SK-N-SH (cell line): ENCODE measurements at regions not wholly inside any gene's neighbourhood (a gene's known extent, or its start where the extent isn't known, plus 50 kb on each side); places are given as distances from the start of the nearest gene placed in this dataset.

Experiments
- CTCF ChIA-PET: fragments of 300-600, 350-600 bp; formaldehyde crosslinking; extraction: SDS; loops from one replicate; lab custom pipeline; 2021; lab: Yijun Ruan, JAX
- POLR2A ChIA-PET: fragments of 350-600 bp; sonication (Branson Sonifier 250); formaldehyde crosslinking; extraction: SDS; loops from one replicate; lab custom pipeline; 2020; ENCODE audit warnings: antibody characterized with exemption, inconsistent platforms; lab: Yijun Ruan, JAX
- DNase-seq: peaks from one replicate; pipeline ENCODE4 v3.0.0; 2012
- H2AFZ ChIP-seq: fragments of 200-600 bp; sonication (generic); 2 replicates; pipeline ENCODE4 v1.8.1; 2016; ENCODE audit warnings: antibody characterized with exemption, mild to moderate bottlenecking, low read depth
- H3F3A ChIP-seq: fragments of 200-600 bp; sonication (generic); replicated peaks from 2 replicates; pipeline ENCODE3; 2016; ENCODE audit warnings: antibody characterized with exemption, mild to moderate bottlenecking; ENCODE audit not compliant: insufficient read depth
- H3K27ac ChIP-seq, 2 experiments: fragments of 200-500 bp in 1 of 2; fragments of 200-600 bp in 1 of 2; sonication (Bioruptor generic) in 1 of 2; sonication (generic), shearing (Covaris generic) in 1 of 2; 2 replicates each; pipeline versions ENCODE4 v1.5.1 to v1.6.1; 2014 to 2016; ENCODE audit warnings: low read depth in 2 of 2, inconsistent platforms in 1 of 2, low read length in 1 of 2, mild to moderate bottlenecking in 1 of 2, mixed read lengths in 1 of 2
- H3K27me3 ChIP-seq: fragments of 200-600 bp; sonication (generic), shearing (Covaris generic); 2 replicates; pipeline ENCODE4 v1.6.1; 2016; ENCODE audit warnings: mixed run types; ENCODE audit not compliant: insufficient read depth
- H3K36me3 ChIP-seq, 2 experiments: fragments of 200-500 bp in 1 of 2; fragments of 200-600 bp in 1 of 2; sonication (Bioruptor generic) in 1 of 2; sonication (generic) in 1 of 2; replicated peaks in 1 of 2; 2 replicates each; pipeline versions ENCODE3 to v1.5.1; 2014 to 2016; ENCODE audit warnings: low read length in 1 of 2, mild to moderate bottlenecking in 1 of 2; ENCODE audit not compliant: insufficient read depth in 2 of 2, control insufficient read depth in 1 of 2
- H3K4me1 ChIP-seq, 2 experiments: fragments of 200-500 bp in 1 of 2; fragments of 200-600 bp in 1 of 2; sonication (Bioruptor generic) in 1 of 2; sonication (generic), shearing (Covaris generic) in 1 of 2; 2 replicates each; pipeline versions ENCODE4 v1.5.1 to v1.6.1; 2014 to 2016; ENCODE audit warnings: low read depth in 1 of 2, low read length in 1 of 2, mixed run types in 1 of 2; ENCODE audit not compliant: insufficient read depth in 2 of 2, control insufficient read depth in 1 of 2
- H3K4me2 ChIP-seq: fragments of 200-600 bp; sonication (generic), shearing (Covaris generic); 2 replicates; pipeline ENCODE4 v1.6.1; 2017; ENCODE audit warnings: mixed run types
- H3K4me3 ChIP-seq, 2 experiments: fragments of 200-500 bp in 1 of 2; fragments of 200-600 bp in 1 of 2; sonication (Bioruptor generic) in 1 of 2; sonication (generic), shearing (Covaris generic) in 1 of 2; 2 replicates each; pipeline versions ENCODE4 v1.5.1 to v1.8.1; 2014 to 2016; ENCODE audit warnings: low read depth in 2 of 2, inconsistent platforms in 1 of 2, low read length in 1 of 2, mild to moderate bottlenecking in 1 of 2, mixed read lengths in 1 of 2, moderate library complexity in 1 of 2
- H3K79me2 ChIP-seq: fragments of 200-600 bp; sonication (generic); 2 replicates; pipeline ENCODE4 v1.8.1; 2017; ENCODE audit warnings: mild to moderate bottlenecking; ENCODE audit not compliant: insufficient read depth
- H3K9ac ChIP-seq: fragments of 200-600 bp; sonication (generic); 2 replicates; pipeline ENCODE4 v1.6.1; 2017; ENCODE audit warnings: mixed run types
- H3K9me2 ChIP-seq: fragments of 200-600 bp; sonication (generic); 2 replicates; pipeline ENCODE4 v1.6.1; 2017; ENCODE audit warnings: mixed run types
- H3K9me3 ChIP-seq: fragments of 200-600 bp; sonication (generic); 2 replicates; pipeline ENCODE4 v1.6.1; 2017; ENCODE audit warnings: mixed run types, mild to moderate bottlenecking, moderate library complexity
- H4K20me1 ChIP-seq: fragments of 200-600 bp; sonication (generic); 2 replicates; pipeline ENCODE4 v1.6.1; 2017; ENCODE audit warnings: mild to moderate bottlenecking, mixed run types; ENCODE audit not compliant: insufficient read depth
- EZH2phosphoT487 ChIP-seq: fragments of 200-600 bp; sonication (generic); IDR thresholded peaks from 2 replicates; pipeline ENCODE4 v1.6.1; 2017; ENCODE audit warnings: low read depth, mixed run types, mild to moderate bottlenecking, antibody characterized with exemption, moderate library complexity, borderline replicate concordance
- FOSL2 ChIP-seq: IDR thresholded peaks from 2 replicates; pipeline ENCODE4 v1.4.0; 2012; ENCODE audit warnings: low read depth, mild to moderate bottlenecking, moderate library complexity, borderline replicate concordance
- FOXM1 ChIP-seq: IDR thresholded peaks from 2 replicates; pipeline ENCODE4 v1.4.0; 2012; ENCODE audit warnings: low read depth, mild to moderate bottlenecking
- GATA2 ChIP-seq: sonication (generic); formaldehyde crosslinking; IDR thresholded peaks from 2 replicates; pipeline ENCODE4 v1.5.0; 2020; ENCODE audit warnings: mild to moderate bottlenecking, missing genetic modification reagents
- MXI1 ChIP-seq: IDR thresholded peaks from 2 replicates; pipeline ENCODE4 v1.6.1; 2012; ENCODE audit warnings: mild to moderate bottlenecking, low read depth, low read length, improper control_type of control experiment
- POLR2AphosphoS5 ChIP-seq: IDR thresholded peaks from 2 replicates; pipeline ENCODE4 v1.6.1; 2012; ENCODE audit warnings: low read depth, low read length
- RAD21 ChIP-seq: IDR thresholded peaks from 2 replicates; pipeline ENCODE4 v1.6.1; 2012; ENCODE audit warnings: mild to moderate bottlenecking, low read length
- RXRA ChIP-seq: IDR thresholded peaks from 2 replicates; pipeline ENCODE4 v1.4.0; 2012; ENCODE audit warnings: low read depth, mild to moderate bottlenecking, borderline replicate concordance
- SMC3 ChIP-seq: IDR thresholded peaks from 2 replicates; pipeline ENCODE4 v1.6.1; 2012; ENCODE audit warnings: low read depth, low read length, improper control_type of control experiment
- YY1 ChIP-seq: IDR thresholded peaks from 2 replicates; pipeline ENCODE4 v1.4.0; 2012; ENCODE audit warnings: low read depth, mild to moderate bottlenecking
- WGBS: methylation state at CpG from one replicate; pipeline ENCODE4 v1.1.6; 2017; ENCODE audit warnings: low lambda C conversion rate; 5-methylcytosine and 5-hydroxymethylcytosine counted together
- TF ChIP-seq, protein P1 (sequence below): IDR thresholded peaks from 2 replicates; pipeline ENCODE4; 2012
- TF ChIP-seq, protein P2 (sequence below): fragments of 150-350 bp; IDR thresholded peaks from 2 replicates; pipeline ENCODE4 v1.6.1; 2016; ENCODE audit warnings: mild to moderate bottlenecking, low read depth, low read length
- TF ChIP-seq, protein P3 (sequence below): IDR thresholded peaks from 2 replicates; pipeline ENCODE4 v1.4.0; 2012; ENCODE audit warnings: low read depth, borderline replicate concordance
- TF ChIP-seq, protein P4 (sequence below): fragments of 150-350 bp; IDR thresholded peaks from 2 replicates; pipeline ENCODE4 v1.6.1; 2017; ENCODE audit warnings: antibody characterized with exemption, low read length, low read depth, borderline replicate concordance

DNA sequence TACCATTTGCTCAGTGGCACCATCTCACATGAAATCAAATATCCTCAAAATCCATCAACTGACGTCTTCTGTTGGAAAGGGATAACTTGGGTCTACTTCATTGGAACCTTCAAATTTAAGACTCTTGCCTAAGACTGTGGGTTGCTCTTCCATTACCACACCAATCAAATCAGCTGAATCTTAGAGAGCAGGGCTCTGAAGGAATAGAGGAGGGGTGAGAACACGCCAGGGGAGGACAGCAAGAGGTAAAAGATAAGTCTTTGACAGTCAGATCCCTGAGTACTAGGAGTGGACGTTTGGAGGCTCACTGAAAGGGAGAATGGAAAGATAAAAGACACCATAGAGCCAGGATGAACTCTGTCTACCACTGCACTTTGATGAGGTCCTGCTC is 107.5 kb downstream of the CCDC71L start (continued):
- TF ChIP-seq RAD21 (no peak), SMC3 (no peak)

DNA sequence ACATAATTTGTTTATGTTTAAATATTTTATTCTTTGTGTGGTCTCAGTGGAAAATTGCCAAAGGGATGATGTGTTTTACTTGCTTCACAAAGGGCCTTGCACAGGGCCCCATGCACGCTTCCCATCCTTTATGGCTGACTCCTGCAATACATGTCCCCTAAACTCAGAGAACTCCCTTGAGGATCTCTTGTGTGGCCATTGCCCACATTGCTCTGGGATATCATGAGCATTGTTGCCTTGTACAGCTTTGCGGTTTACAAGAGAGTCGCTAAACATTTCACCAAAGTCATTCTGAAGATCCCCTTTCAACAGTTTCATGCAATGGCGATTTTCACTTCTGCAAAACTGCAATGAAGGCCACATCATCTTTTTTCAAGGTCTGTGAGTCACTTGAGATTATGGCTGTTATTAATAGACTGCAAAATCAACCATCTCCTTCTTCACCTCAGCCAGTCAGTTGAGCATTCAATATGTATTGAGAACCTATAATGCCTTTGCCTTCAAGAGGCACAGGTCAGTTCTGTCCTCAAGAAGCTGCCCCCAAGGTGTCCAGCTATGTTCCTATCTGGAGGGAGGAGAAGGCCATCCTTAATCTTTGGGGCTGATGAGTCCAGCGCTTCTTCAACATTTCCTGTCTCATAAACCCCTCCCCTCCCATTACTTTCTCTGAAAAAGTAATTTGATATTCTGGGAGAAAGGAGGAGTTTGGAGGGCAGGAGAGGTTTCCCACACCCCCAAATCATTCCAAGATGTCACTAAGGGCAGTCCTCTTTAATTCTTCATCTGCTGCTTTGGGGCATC is 108.1 kb downstream of the CCDC71L start:
- TF ChIP-seq RXRA (no peak), FOXM1 (no peak)
- TF ChIP-seq, all 33 proteins: peak for 0
- 0 out of 2 replicates have a peak, but pooled peaks cover 5% of the 10 kb centered on the region for H3K9me2 ChIP-seq
- no peaks in the 10 kb centered on the region for H3K36me3 ChIP-seq
- POLR2A ChIA-PET: no interaction called here
- no peak overlapping the region for H3K4me3 ChIP-seq
- H3F3A ChIP-seq: no peaks in the 10 kb centered on the region
- CTCF ChIA-PET: interaction anchor here (1.4 kb wide), 1 partner anchor 10 kb away, joined by 7 read pairs; no protein-coding TSS in a partner anchor
- no peak overlapping the region for H3K27ac ChIP-seq
- 77% methylated on average over 5 of the region's 5 CpGs for WGBS
- no peaks in the 10 kb centered on the region for H3K9me3 ChIP-seq
- no peak overlapping the region for H3K4me2 ChIP-seq
- no peak for DNase-seq
- H4K20me1 ChIP-seq: no peaks in the 10 kb centered on the region
- no peak overlapping the region for H2AFZ ChIP-seq
- H3K27me3 ChIP-seq: no peaks in the 10 kb centered on the region
- no peak overlapping the region for H3K9ac ChIP-seq
- no peaks in the 10 kb centered on the region for H3K4me1 ChIP-seq
- no peaks in the 10 kb centered on the region for H3K79me2 ChIP-seq

DNA sequence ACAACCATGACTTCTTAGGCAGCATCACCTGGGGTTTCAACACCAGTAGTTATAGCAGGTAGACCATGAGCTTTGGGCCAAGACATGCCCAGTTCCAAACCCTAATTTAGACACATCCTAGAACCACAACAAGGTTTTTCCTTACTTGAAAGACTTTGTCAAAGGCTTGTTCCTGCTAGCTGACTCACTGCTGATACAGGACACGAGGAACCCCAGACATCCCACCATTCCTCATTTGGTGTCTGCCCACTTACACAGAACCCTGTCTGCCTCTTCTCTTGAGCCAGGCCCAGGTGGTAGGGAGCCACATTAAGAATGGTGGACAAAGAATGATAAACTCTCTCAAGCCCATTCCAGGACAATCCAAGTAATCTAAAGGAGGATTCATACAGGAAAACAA is 109.0 kb downstream of the CCDC71L start:
- CTCF ChIA-PET: interaction anchor here (1.4 to 1.8 kb wide), 2 partner anchors 10 to 108 kb away, joined by 8 to 9 read pairs; partner anchors contain the start of gene CCDC71L
- Histone ChIP-seq H3K27me3 (no peaks in the 10 kb centered on the region), H3K4me2 (no peak overlapping the region), H3K27ac (no peak overlapping the region), H3K79me2 (no peaks in the 10 kb centered on the region), H3K4me3 (no peak overlapping the region), H3K9me2 (0 out of 2 replicates have a peak, but pooled peaks cover 5% of the 10 kb centered on the region), H4K20me1 (no peaks in the 10 kb centered on the region), H3K9me3 (no peaks in the 10 kb centered on the region), H2AFZ (no peak overlapping the region), H3K9ac (no peak overlapping the region), H3F3A (no peaks in the 10 kb centered on the region), H3K4me1 (no peaks in the 10 kb centered on the region), H3K36me3 (no peaks in the 10 kb centered on the region)
- 72% methylated on average over 1 of the region's 1 CpG for WGBS
- DNase-seq: no peak
- TF ChIP-seq POLR2AphosphoS5: no peak
- POLR2A ChIA-PET: no interaction called here

DNA sequence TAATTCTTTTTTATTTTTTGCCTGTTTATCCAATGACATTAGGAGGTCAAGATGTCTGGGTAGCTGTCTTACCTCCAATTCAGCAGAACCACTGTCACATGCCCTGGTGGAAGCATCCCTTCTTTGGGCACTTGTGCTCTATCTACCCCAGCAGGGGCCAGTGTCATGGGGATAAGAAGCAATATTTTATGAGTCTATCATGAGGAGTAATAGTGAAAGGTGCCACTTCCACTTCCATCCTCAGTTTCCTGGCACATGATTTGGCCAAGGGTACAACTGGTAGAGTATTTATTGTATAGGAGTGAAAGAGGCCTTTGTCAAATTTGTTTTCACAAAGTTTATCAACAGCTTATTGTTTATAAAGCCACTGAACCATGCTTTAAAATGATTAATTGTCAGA is 112.5 kb downstream of the CCDC71L start:
- H3K4me3 ChIP-seq: no peak overlapping the region
- no peaks in the 10 kb centered on the region for H3F3A ChIP-seq
- ChIA-PET CTCF (interaction anchor here (1.3 to 3.9 kb wide), 3 partner anchors 10 to 111 kb away, joined by 3 to 17 read pairs (median 3); partner anchors contain the start of gene CCDC71L), POLR2A (no interaction called here)
- no peak overlapping the region for H3K27ac ChIP-seq
- no peaks in the 10 kb centered on the region for H4K20me1 ChIP-seq
- H3K79me2 ChIP-seq: no peaks in the 10 kb centered on the region
- no peaks in the 10 kb centered on the region for H3K9me3 ChIP-seq
- H3K36me3 ChIP-seq: no peaks in the 10 kb centered on the region
- no peak overlapping the region for H3K4me2 ChIP-seq
- no peak overlapping the region for H2AFZ ChIP-seq
- H3K9ac ChIP-seq: no peak overlapping the region
- no peak for DNase-seq
- 0 out of 4 replicates have a peak, but pooled peaks cover 0 to under 1% of the 10 kb centered on the region in 2 experiments for H3K4me1 ChIP-seq
- H3K27me3 ChIP-seq: no peaks in the 10 kb centered on the region
- H3K9me2 ChIP-seq: 0 out of 2 replicates have a peak, but pooled peaks cover 5% of the 10 kb centered on the region
- TF ChIP-seq MXI1 (no peak), GATA2 (CRISPR knock-in tag) (no peak), EZH2phosphoT487 (no peak), YY1 (no peak), POLR2AphosphoS5 (no peak), FOSL2 (no peak)
- TF ChIP-seq, protein P1, sequence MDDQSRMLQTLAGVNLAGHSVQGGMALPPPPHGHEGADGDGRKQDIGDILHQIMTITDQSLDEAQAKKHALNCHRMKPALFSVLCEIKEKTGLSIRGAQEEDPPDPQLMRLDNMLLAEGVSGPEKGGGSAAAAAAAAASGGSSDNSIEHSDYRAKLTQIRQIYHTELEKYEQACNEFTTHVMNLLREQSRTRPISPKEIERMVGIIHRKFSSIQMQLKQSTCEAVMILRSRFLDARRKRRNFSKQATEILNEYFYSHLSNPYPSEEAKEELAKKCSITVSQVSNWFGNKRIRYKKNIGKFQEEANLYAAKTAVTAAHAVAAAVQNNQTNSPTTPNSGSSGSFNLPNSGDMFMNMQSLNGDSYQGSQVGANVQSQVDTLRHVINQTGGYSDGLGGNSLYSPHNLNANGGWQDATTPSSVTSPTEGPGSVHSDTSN: no peak
- TF ChIP-seq, protein P2, sequence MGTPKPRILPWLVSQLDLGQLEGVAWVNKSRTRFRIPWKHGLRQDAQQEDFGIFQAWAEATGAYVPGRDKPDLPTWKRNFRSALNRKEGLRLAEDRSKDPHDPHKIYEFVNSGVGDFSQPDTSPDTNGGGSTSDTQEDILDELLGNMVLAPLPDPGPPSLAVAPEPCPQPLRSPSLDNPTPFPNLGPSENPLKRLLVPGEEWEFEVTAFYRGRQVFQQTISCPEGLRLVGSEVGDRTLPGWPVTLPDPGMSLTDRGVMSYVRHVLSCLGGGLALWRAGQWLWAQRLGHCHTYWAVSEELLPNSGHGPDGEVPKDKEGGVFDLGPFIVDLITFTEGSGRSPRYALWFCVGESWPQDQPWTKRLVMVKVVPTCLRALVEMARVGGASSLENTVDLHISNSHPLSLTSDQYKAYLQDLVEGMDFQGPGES: no peak
- TF ChIP-seq, protein P3, sequence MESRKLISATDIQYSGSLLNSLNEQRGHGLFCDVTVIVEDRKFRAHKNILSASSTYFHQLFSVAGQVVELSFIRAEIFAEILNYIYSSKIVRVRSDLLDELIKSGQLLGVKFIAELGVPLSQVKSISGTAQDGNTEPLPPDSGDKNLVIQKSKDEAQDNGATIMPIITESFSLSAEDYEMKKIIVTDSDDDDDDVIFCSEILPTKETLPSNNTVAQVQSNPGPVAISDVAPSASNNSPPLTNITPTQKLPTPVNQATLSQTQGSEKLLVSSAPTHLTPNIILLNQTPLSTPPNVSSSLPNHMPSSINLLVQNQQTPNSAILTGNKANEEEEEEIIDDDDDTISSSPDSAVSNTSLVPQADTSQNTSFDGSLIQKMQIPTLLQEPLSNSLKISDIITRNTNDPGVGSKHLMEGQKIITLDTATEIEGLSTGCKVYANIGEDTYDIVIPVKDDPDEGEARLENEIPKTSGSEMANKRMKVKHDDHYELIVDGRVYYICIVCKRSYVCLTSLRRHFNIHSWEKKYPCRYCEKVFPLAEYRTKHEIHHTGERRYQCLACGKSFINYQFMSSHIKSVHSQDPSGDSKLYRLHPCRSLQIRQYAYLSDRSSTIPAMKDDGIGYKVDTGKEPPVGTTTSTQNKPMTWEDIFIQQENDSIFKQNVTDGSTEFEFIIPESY: no peak
- TF ChIP-seq, protein P4, sequence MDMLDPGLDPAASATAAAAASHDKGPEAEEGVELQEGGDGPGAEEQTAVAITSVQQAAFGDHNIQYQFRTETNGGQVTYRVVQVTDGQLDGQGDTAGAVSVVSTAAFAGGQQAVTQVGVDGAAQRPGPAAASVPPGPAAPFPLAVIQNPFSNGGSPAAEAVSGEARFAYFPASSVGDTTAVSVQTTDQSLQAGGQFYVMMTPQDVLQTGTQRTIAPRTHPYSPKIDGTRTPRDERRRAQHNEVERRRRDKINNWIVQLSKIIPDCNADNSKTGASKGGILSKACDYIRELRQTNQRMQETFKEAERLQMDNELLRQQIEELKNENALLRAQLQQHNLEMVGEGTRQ: no peak
